ENCODE measurements at regions not wholly inside any gene's neighbourhood (a gene's known extent, or its start where the extent isn't known, plus 50 kb on each side); places are given as distances from the start of the nearest gene placed in this dataset.
A peak's percentile ranks its signal among the peaks of the same experiment; 100 is the strongest.

- H3K4me2 ChIP-seq, result no peak overlapping the region
- no peaks in the 10 kb centered on the region for H3K36me3 ChIP-seq (ENCODE audit: low read depth)
- H3K27me3 ChIP-seq (ENCODE audit: insufficient read depth, low read depth), result peaks cover 70% of the 10 kb centered on the region
- BruUV-seq (replicated peaks), result no TSS peak
- intact Hi-C loops (cut with micrococcal nuclease; ENCODE audit: unreplicated experiment), result no loop called here
- no peaks in the 10 kb centered on the region for H3K79me2 ChIP-seq (ENCODE audit: low read depth)
- DNase-seq, result no peak
- H3K9me3 ChIP-seq (ENCODE audit: insufficient read depth, low read depth), result no peaks in the 10 kb centered on the region
- ChIA-PET POLR2A (ENCODE audit: unreplicated experiment) (no interaction called here), CTCF (no interaction called here)
- H3K4me1 ChIP-seq (replicated peaks; ENCODE audit: insufficient read depth), result no peaks in the 10 kb centered on the region
- no peak for TF ChIP-seq EZH2 (IDR thresholded peaks at IDR 0.05; ENCODE audit: low read depth)
- TF ChIP-seq, protein P1, sequence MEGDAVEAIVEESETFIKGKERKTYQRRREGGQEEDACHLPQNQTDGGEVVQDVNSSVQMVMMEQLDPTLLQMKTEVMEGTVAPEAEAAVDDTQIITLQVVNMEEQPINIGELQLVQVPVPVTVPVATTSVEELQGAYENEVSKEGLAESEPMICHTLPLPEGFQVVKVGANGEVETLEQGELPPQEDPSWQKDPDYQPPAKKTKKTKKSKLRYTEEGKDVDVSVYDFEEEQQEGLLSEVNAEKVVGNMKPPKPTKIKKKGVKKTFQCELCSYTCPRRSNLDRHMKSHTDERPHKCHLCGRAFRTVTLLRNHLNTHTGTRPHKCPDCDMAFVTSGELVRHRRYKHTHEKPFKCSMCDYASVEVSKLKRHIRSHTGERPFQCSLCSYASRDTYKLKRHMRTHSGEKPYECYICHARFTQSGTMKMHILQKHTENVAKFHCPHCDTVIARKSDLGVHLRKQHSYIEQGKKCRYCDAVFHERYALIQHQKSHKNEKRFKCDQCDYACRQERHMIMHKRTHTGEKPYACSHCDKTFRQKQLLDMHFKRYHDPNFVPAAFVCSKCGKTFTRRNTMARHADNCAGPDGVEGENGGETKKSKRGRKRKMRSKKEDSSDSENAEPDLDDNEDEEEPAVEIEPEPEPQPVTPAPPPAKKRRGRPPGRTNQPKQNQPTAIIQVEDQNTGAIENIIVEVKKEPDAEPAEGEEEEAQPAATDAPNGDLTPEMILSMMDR (conservative IDR thresholded peaks at IDR 0.05), result no peak
- H3K27ac ChIP-seq, result no peak overlapping the region
- no peaks in the 10 kb centered on the region for H3F3A ChIP-seq (ENCODE audit: insufficient read depth, low read depth)
- no peak overlapping the region for H2AFZ ChIP-seq
- no peak overlapping the region for H3K4me3 ChIP-seq
- no peaks in the 10 kb centered on the region for H3K9me2 ChIP-seq (ENCODE audit: insufficient read depth)
- H4K20me1 ChIP-seq (ENCODE audit: insufficient read depth), result no peaks in the 10 kb centered on the region
Measured at GRCh38 chr2:3952866-3953516, 249.6 kb downstream of the DCDC2C start.

DNA sequence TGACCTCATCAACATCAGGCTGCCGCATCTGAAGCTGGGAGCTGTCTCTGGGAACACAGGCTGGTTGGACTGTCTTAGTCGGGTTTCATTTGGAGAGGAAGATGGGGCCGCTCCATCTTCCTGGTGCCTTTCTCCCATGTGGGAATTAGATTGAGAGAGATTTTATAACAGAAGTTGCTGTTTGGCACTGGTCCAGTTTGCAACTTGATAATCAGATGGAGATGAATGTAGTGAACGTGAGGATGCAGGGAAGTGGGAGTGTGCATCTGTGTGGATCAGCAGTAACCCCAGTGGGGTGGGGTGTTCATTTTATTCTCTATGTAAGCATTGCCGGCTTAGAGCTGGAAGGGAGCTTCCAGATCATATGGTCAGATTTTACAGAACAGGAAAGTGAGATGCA lies 250.9 kb downstream of the DCDC2C start:
- Histone ChIP-seq H3K36me3 (ENCODE audit: low read depth) (no peaks in the 10 kb centered on the region), H2AFZ (no peak overlapping the region), H3K4me2 (no peak overlapping the region), H3F3A (ENCODE audit: insufficient read depth, low read depth) (no peaks in the 10 kb centered on the region), H3K9me2 (ENCODE audit: insufficient read depth) (no peaks in the 10 kb centered on the region), H3K27me3 (ENCODE audit: insufficient read depth, low read depth) (peaks cover 58% of the 10 kb centered on the region), H3K4me3 (no peak overlapping the region), H3K9me3 (ENCODE audit: insufficient read depth, low read depth) (no peaks in the 10 kb centered on the region), H3K79me2 (ENCODE audit: low read depth) (no peaks in the 10 kb centered on the region), H4K20me1 (ENCODE audit: insufficient read depth) (no peaks in the 10 kb centered on the region), H3K27ac (no peak overlapping the region), H3K4me1 (replicated peaks; ENCODE audit: insufficient read depth) (no peaks in the 10 kb centered on the region)
- BruUV-seq (replicated peaks), result no TSS peak
- intact Hi-C loops (cut with micrococcal nuclease; ENCODE audit: unreplicated experiment), result no loop called here
- no peak for DNase-seq
- ChIA-PET POLR2A (ENCODE audit: unreplicated experiment) (no interaction called here), CTCF (no interaction called here)
- TF ChIP-seq, protein P1 (conservative IDR thresholded peaks at IDR 0.05), result no peak
- no peak for TF ChIP-seq EZH2 (IDR thresholded peaks at IDR 0.05; ENCODE audit: low read depth)

DNA sequence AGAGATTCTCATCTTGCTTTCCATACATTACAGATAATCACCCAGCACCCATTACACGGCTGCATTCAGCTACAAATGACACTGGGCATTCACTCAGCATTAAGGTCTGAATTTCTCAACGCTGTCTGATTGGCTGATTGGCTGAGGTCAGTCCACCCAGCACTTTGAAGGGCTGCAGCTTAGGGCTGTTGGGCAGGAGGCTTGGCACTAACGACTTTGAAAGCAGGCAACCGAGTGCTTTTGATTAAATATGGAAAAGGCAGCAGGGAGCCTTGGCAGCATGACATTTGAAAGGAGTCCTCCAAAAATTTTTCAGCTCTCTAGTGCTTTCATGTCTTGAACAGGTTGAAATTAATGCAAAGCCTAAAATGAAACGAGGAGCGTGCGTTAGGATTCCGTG lies 253.0 kb downstream of the DCDC2C start:
- no peaks in the 10 kb centered on the region for H3K9me3 ChIP-seq (ENCODE audit: insufficient read depth, low read depth)
- H3K4me1 ChIP-seq (replicated peaks; ENCODE audit: insufficient read depth), result no peaks in the 10 kb centered on the region
- H3K36me3 ChIP-seq (ENCODE audit: low read depth), result no peaks in the 10 kb centered on the region
- H3K4me2 ChIP-seq, result no peak overlapping the region
- ChIA-PET POLR2A (ENCODE audit: unreplicated experiment) (no interaction called here), CTCF (no interaction called here)
- peaks cover 41% of the 10 kb centered on the region for H3K27me3 ChIP-seq (ENCODE audit: insufficient read depth, low read depth)
- H2AFZ ChIP-seq, result peak overlapping the region; percentile 29; the same call in 1 of the 2 replicates
- H3K79me2 ChIP-seq (ENCODE audit: low read depth), result no peaks in the 10 kb centered on the region
- no peak for DNase-seq
- BruUV-seq (replicated peaks), result no TSS peak
- H3F3A ChIP-seq (ENCODE audit: insufficient read depth, low read depth), result no peaks in the 10 kb centered on the region
- H4K20me1 ChIP-seq (ENCODE audit: insufficient read depth), result no peaks in the 10 kb centered on the region
- H3K27ac ChIP-seq, result no peak overlapping the region
- TF ChIP-seq, protein P1 (conservative IDR thresholded peaks at IDR 0.05), result no peak
- TF ChIP-seq EZH2 (IDR thresholded peaks at IDR 0.05; ENCODE audit: low read depth), result no peak
- no peak overlapping the region for H3K4me3 ChIP-seq
- H3K9me2 ChIP-seq (ENCODE audit: insufficient read depth), result no peaks in the 10 kb centered on the region
- intact Hi-C loops (cut with micrococcal nuclease; ENCODE audit: unreplicated experiment), result loop anchor here (5.0 kb wide), 1 partner anchor 1961 kb away; no protein-coding TSS in a partner anchor
